ENCODE measurements at regions not wholly inside any gene's neighbourhood (a gene's known extent, or its start where the extent isn't known, plus 50 kb on each side); places are given as distances from the start of the nearest gene placed in this dataset.

DNA sequence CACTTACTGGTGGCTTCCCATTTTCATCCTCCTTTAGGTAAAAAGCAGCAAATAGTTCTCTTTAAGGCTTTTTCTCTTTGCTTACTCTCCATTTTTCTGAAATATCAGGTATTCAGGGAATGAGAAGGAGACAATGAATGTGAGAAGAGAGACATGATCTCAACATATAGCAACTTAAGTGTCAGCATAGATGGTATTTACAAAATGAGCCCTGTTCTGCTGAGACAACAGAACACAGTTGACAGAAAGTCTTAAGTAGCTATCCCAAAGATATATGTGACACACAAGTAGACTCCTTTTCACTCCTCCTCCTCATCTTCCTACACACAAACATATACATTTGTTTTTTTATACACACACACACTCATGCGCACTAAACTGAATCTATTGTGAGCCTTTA lies 649.3 kb upstream of the WWC1 start:
- H3K14ac ChIP-seq (ENCODE audit: low read length), result no peak overlapping the region
- no peak overlapping the region for H4K91ac ChIP-seq (ENCODE audit: low read depth, low read length)
- H3K4me3 ChIP-seq (ENCODE audit: low read depth, low read length), result no peak overlapping the region
- H3K79me1 ChIP-seq (ENCODE audit: low read length), result no peaks in the 10 kb centered on the region
- WGBS (ENCODE audit: extremely low coverage, insufficient coverage, insufficient read length), result 100% methylated on average over 1 of the region's 1 CpG
- no peak overlapping the region for H2BK12ac ChIP-seq (ENCODE audit: low read length)
- H3K4me2 ChIP-seq (ENCODE audit: low read length), result no peak overlapping the region
- H3K23ac ChIP-seq (ENCODE audit: low read length), result no peak overlapping the region
- H3K18ac ChIP-seq (ENCODE audit: low read length), result no peak overlapping the region
- no peak overlapping the region for H4K8ac ChIP-seq (ENCODE audit: low read depth, low read length)
- DNase-seq, result peak in 1 of 2 donors; percentile 10
- H3K36me3 ChIP-seq (ENCODE audit: control insufficient read depth in 1 of 2, insufficient read depth in 2 of 2, low read length in 2 of 2), result no peaks in the 10 kb centered on the region
- H2BK5ac ChIP-seq (ENCODE audit: low read depth, low read length, poor library complexity), result no peak overlapping the region
- no peak overlapping the region for H2AFZ ChIP-seq (ENCODE audit: insufficient read depth, low read length, poor library complexity)
- H3K27me3 ChIP-seq (ENCODE audit: insufficient read depth, low read length), result no peaks in the 10 kb centered on the region
- no peak overlapping the region for H4K12ac ChIP-seq (ENCODE audit: low read depth, low read length)
- H3K79me2 ChIP-seq (ENCODE audit: control insufficient read depth, insufficient read depth, low read length, poor library complexity), result no peaks in the 10 kb centered on the region
- H3K27ac ChIP-seq (ENCODE audit: low read depth, low read length), result no peak overlapping the region
- H3K9me3 ChIP-seq (ENCODE audit: insufficient read depth, low read depth, low read length), result no peaks in the 10 kb centered on the region
- no peak overlapping the region for H3K9ac ChIP-seq (ENCODE audit: low read length)
- no peak overlapping the region for H2AK5ac ChIP-seq (ENCODE audit: low read length)
- no peak overlapping the region for H2BK120ac ChIP-seq (ENCODE audit: insufficient read depth, low read length, poor library complexity)
- H3K4me1 ChIP-seq (ENCODE audit: control insufficient read depth in 1 of 2, insufficient read depth in 2 of 2, low read length in 2 of 2), result no peaks in the 10 kb centered on the region
- no peak overlapping the region for H3K4ac ChIP-seq (ENCODE audit: low read depth, low read length)

DNA sequence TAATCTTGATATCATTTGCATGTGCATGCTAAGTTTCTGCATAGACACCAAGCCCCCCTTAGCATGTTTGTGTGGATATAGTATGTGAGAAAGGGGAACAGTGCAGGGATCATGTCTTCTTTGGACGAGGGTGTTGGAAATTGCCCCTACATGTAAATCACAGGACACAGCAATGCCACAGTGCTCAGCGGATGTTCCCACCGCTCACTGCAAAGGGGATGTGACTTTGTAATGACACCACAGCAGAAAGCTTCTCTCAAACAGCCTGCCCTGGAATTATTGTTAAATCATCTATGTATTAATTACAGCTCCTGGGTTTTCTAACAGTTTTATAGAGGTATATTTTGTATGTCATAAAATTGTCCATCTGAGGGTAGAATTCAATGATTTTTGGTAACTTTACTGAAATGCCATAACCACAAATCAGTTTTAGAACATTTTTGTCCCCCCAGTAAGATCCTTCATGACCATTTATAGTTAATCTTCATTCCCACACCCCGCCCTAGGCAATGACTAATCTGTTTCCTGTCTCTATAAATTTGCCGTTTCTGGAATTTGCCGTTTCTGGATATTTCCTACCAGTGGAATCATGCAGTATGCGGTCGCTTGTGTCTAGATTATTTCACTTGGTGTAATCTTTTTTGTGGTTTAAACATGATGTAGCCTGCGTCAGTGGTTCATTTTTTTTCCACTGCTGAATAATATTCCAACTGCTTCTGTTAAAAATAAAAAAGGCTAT lies 648.5 kb upstream of the WWC1 start:
- no peaks in the 10 kb centered on the region for H3K27me3 ChIP-seq (ENCODE audit: insufficient read depth, low read length)
- H3K23ac ChIP-seq (ENCODE audit: low read length), result no peak overlapping the region
- no peaks in the 10 kb centered on the region for H3K4me1 ChIP-seq (ENCODE audit: control insufficient read depth in 1 of 2, insufficient read depth in 2 of 2, low read length in 2 of 2)
- no peak overlapping the region for H3K9ac ChIP-seq (ENCODE audit: low read length)
- peak; percentile 19 to 60 for DNase-seq
- H4K91ac ChIP-seq (ENCODE audit: low read depth, low read length), result no peak overlapping the region
- no peak overlapping the region for H3K18ac ChIP-seq (ENCODE audit: low read length)
- peak overlapping the region; percentile 8 for H2BK120ac ChIP-seq (ENCODE audit: insufficient read depth, low read length, poor library complexity)
- H3K79me1 ChIP-seq (ENCODE audit: low read length), result no peaks in the 10 kb centered on the region
- H3K79me2 ChIP-seq (ENCODE audit: control insufficient read depth, insufficient read depth, low read length, poor library complexity), result no peaks in the 10 kb centered on the region
- no CpG with 5 or more reads among the region's 9 CpGs for WGBS (ENCODE audit: extremely low coverage, insufficient coverage, insufficient read length)
- H4K8ac ChIP-seq (ENCODE audit: low read depth, low read length), result no peak overlapping the region
- H2AK5ac ChIP-seq (ENCODE audit: low read length), result no peak overlapping the region
- H2BK12ac ChIP-seq (ENCODE audit: low read length), result no peak overlapping the region
- H3K4me2 ChIP-seq (ENCODE audit: low read length), result no peak overlapping the region
- no peak overlapping the region for H4K12ac ChIP-seq (ENCODE audit: low read depth, low read length)
- H3K14ac ChIP-seq (ENCODE audit: low read length), result no peak overlapping the region
- no peak overlapping the region for H3K4ac ChIP-seq (ENCODE audit: low read depth, low read length)
- H3K9me3 ChIP-seq (ENCODE audit: insufficient read depth, low read depth, low read length), result no peaks in the 10 kb centered on the region
- H3K27ac ChIP-seq (ENCODE audit: low read depth, low read length), result no peak overlapping the region
- H3K4me3 ChIP-seq (ENCODE audit: low read depth, low read length), result no peak overlapping the region
- H2AFZ ChIP-seq (ENCODE audit: insufficient read depth, low read length, poor library complexity), result no peak overlapping the region
- H3K36me3 ChIP-seq (ENCODE audit: control insufficient read depth in 1 of 2, insufficient read depth in 2 of 2, low read length in 2 of 2), result no peaks in the 10 kb centered on the region
- H2BK5ac ChIP-seq (ENCODE audit: low read depth, low read length, poor library complexity), result no peak overlapping the region

- H4K91ac ChIP-seq (ENCODE audit: low read depth, low read length), result no peak overlapping the region
- H2AFZ ChIP-seq (ENCODE audit: insufficient read depth, low read length, poor library complexity), result no peak overlapping the region
- H3K9ac ChIP-seq (ENCODE audit: low read length), result no peak overlapping the region
- WGBS (ENCODE audit: extremely low coverage, insufficient coverage, insufficient read length), result no CpG with 5 or more reads among the region's 3 CpGs
- no peaks in the 10 kb centered on the region for H3K9me3 ChIP-seq (ENCODE audit: insufficient read depth, low read depth, low read length)
- H3K27me3 ChIP-seq (ENCODE audit: insufficient read depth, low read length), result no peaks in the 10 kb centered on the region
- no peaks in the 10 kb centered on the region for H3K79me1 ChIP-seq (ENCODE audit: low read length)
- no peak overlapping the region for H2BK120ac ChIP-seq (ENCODE audit: insufficient read depth, low read length, poor library complexity)
- H3K18ac ChIP-seq (ENCODE audit: low read length), result no peak overlapping the region
- H4K12ac ChIP-seq (ENCODE audit: low read depth, low read length), result no peak overlapping the region
- no peak overlapping the region for H3K27ac ChIP-seq (ENCODE audit: low read depth, low read length)
- H3K79me2 ChIP-seq (ENCODE audit: control insufficient read depth, insufficient read depth, low read length, poor library complexity), result no peaks in the 10 kb centered on the region
- no peak overlapping the region for H3K4ac ChIP-seq (ENCODE audit: low read depth, low read length)
- H3K4me2 ChIP-seq (ENCODE audit: low read length), result no peak overlapping the region
- peak in 1 of 2 donors; percentile 16 for DNase-seq
- H3K4me3 ChIP-seq (ENCODE audit: low read depth, low read length), result no peak overlapping the region
- H3K23ac ChIP-seq (ENCODE audit: low read length), result no peak overlapping the region
- no peak overlapping the region for H2AK5ac ChIP-seq (ENCODE audit: low read length)
- no peak overlapping the region for H2BK5ac ChIP-seq (ENCODE audit: low read depth, low read length, poor library complexity)
- H2BK12ac ChIP-seq (ENCODE audit: low read length), result no peak overlapping the region
- H3K36me3 ChIP-seq (ENCODE audit: control insufficient read depth in 1 of 2, insufficient read depth in 2 of 2, low read length in 2 of 2), result no peaks in the 10 kb centered on the region
- H4K8ac ChIP-seq (ENCODE audit: low read depth, low read length), result no peak overlapping the region
- H3K4me1 ChIP-seq (ENCODE audit: control insufficient read depth in 1 of 2, insufficient read depth in 2 of 2, low read length in 2 of 2), result no peaks in the 10 kb centered on the region
- no peak overlapping the region for H3K14ac ChIP-seq (ENCODE audit: low read length)
These were observed 647.7 kb upstream of the WWC1 start for GRCh38 chr5:167643631-167644280.

GRCh38 chr5:167644619-167645018 lies 646.8 kb upstream of the WWC1 start:
- H3K18ac ChIP-seq (ENCODE audit: low read length), result no peak overlapping the region
- H3K14ac ChIP-seq (ENCODE audit: low read length), result no peak overlapping the region
- H2AFZ ChIP-seq (ENCODE audit: insufficient read depth, low read length, poor library complexity), result no peak overlapping the region
- no peaks in the 10 kb centered on the region for H3K4me1 ChIP-seq (ENCODE audit: control insufficient read depth in 1 of 2, insufficient read depth in 2 of 2, low read length in 2 of 2)
- H3K4me3 ChIP-seq (ENCODE audit: low read depth, low read length), result no peak overlapping the region
- DNase-seq, result peak; percentile 72 to 96
- H3K79me1 ChIP-seq (ENCODE audit: low read length), result no peaks in the 10 kb centered on the region
- H2BK12ac ChIP-seq (ENCODE audit: low read length), result no peak overlapping the region
- H2BK5ac ChIP-seq (ENCODE audit: low read depth, low read length, poor library complexity), result no peak overlapping the region
- H4K12ac ChIP-seq (ENCODE audit: low read depth, low read length), result no peak overlapping the region
- no peaks in the 10 kb centered on the region for H3K27me3 ChIP-seq (ENCODE audit: insufficient read depth, low read length)
- H3K27ac ChIP-seq (ENCODE audit: low read depth, low read length), result no peak overlapping the region
- H2BK120ac ChIP-seq (ENCODE audit: insufficient read depth, low read length, poor library complexity), result no peak overlapping the region
- no peak overlapping the region for H3K23ac ChIP-seq (ENCODE audit: low read length)
- no CpG with 5 or more reads among the region's 2 CpGs for WGBS (ENCODE audit: extremely low coverage, insufficient coverage, insufficient read length)
- H3K4me2 ChIP-seq (ENCODE audit: low read length), result no peak overlapping the region
- H3K36me3 ChIP-seq (ENCODE audit: control insufficient read depth in 1 of 2, insufficient read depth in 2 of 2, low read length in 2 of 2), result no peaks in the 10 kb centered on the region
- H2AK5ac ChIP-seq (ENCODE audit: low read length), result no peak overlapping the region
- no peak overlapping the region for H3K4ac ChIP-seq (ENCODE audit: low read depth, low read length)
- H4K91ac ChIP-seq (ENCODE audit: low read depth, low read length), result no peak overlapping the region
- no peaks in the 10 kb centered on the region for H3K79me2 ChIP-seq (ENCODE audit: control insufficient read depth, insufficient read depth, low read length, poor library complexity)
- H3K9me3 ChIP-seq (ENCODE audit: insufficient read depth, low read depth, low read length), result no peaks in the 10 kb centered on the region
- H3K9ac ChIP-seq (ENCODE audit: low read length), result no peak overlapping the region
- H4K8ac ChIP-seq (ENCODE audit: low read depth, low read length), result no peak overlapping the region

Data from trophoblast cell (in vitro differentiated cells and primary cell).